ENCODE measurements at regions not wholly inside any gene's neighbourhood (a gene's known extent, or its start where the extent isn't known, plus 50 kb on each side); places are given as distances from the start of the nearest gene placed in this dataset.

GRCh38 chr2:15747603-15748471 lies 156.2 kb downstream of the DDX1 start:
- TF ChIP-seq CTCF (IDR thresholded peaks at IDR 0.05 in 4 of 5, conservative IDR thresholded peaks at IDR 0.05 in 1 of 5) (no peak), POLR2A (IDR thresholded peaks at IDR 0.05) (no peak)
